HG03439 (cell line): ENCODE measurements at regions not wholly inside any gene's neighbourhood (a gene's known extent, or its start where the extent isn't known, plus 50 kb on each side); places are given as distances from the start of the nearest gene placed in this dataset.
A peak's percentile ranks its signal among the peaks of the same experiment; 100 is the strongest.

Experiments used
- ATAC-seq: cut with Tn5 transposase; IDR thresholded peaks from one replicate; pipeline ENCODE4 v1.9.1; 2021; ENCODE audit warnings: mild to moderate bottlenecking, moderate library complexity; ENCODE audit not compliant: unreplicated experiment

DNA sequence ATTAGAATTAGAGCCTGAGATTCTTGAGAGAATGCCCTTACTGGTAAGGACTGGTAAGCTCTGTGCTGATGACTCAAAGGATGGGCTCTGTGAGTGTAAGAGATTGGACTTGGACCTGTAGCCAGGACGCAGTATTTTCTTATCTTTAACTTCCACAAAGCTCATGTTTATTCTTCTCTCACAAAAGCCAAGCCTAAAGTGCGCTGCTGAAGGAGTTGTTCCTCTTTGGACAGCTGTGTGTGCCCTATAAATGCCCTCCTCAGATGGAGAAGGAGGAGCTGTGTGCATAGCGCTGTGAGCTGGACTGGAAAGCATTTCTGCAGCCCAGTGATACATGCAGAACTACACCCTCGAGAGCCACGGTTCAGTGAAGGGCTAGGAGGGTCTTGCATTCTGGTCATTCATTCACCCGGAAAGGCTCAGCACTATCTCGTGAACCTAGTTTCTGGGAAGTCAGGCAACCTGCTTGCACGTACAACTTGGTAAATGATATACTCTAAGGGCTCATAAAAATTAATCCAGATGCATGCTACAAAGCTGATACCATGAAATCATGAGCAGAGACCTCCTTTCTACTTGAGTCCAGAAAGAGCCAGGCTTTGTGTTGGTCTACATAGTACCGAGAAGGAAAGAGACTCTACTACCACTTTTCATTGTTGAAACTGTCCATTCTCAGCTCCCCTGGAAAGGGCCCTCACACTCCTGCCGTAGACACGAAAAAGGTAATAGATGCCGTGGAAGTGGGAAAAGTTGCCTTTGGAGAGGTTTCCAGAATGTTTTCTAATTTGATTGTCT is 103.0 kb upstream of the TBL1XR1 start:
- ATAC-seq, result peak; percentile 53

DNA sequence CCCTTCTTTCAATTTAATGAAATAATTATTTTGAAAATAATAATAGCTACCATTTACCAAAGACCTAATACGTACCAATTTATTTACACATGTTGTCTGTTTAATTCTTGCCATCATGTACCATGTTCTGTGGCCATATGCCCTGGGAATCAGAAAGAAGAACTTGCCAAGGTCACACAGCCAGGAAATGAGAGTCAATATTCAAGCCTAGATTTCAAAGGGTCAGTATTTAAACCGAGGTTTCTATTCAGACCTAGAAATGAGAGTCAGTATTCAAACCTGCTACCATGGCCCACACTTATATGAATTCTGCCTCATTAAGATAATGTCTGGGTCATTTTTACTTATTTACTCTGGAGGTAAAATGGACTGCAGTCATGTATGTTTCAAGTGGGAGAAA is 103.6 kb upstream of the TBL1XR1 start:
- ATAC-seq, result no peak

DNA sequence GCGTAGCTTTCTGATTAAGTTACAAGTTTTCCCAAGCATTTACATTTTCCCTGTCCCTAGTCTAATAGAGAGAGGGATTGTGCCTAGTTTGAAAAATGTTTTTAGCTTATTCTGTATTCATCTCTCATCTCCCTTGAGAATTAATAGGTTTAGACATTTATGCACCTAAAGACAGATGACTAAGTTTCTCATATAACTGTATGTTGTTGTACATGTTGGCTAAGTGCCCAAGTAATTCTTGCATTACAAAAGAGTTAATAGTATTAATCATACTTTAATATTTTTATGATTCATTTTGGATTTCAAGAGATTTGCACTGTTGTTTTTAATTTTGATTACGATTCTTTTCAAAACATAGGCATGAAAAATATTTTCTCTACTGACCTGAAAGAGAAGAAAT is 109.0 kb upstream of the TBL1XR1 start:
- ATAC-seq, result no peak

DNA sequence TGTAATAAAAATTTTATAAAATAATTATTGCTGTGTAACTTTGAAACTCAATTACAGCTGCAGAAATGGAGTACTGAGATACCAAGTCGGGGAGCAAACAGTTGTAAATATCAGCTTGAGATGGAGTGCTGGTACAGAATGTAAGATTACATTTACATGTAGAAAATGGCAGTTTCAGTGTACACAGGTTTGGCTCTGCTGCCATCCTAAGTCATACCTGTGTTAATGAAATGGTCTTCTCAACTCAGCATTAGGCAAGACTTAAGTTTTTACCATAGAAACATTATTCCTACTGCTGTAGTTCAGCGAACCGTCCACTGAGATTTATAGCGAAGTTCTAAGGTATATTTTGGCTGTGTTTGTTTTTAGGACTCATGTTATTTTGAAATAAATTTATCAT is 110.1 kb upstream of the TBL1XR1 start:
- no peak for ATAC-seq

DNA sequence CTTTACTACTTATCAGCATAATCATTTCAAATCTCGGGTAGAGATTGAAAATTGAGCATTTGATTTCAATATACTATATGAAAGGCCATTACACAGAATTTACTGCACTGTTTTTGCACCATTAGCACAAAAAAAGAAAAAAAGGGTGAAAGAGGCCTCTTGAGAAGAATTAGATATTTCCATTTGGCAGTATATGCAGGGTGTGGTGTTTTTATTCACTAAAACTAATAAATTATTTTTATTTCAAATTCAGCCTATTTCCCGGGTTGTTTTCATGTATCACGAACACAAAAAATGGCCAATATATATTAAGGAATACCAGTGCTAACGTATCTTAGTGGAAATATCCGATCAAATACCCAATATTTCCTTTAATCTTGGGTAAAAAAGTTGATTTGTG is 110.5 kb upstream of the TBL1XR1 start:
- no peak for ATAC-seq

DNA sequence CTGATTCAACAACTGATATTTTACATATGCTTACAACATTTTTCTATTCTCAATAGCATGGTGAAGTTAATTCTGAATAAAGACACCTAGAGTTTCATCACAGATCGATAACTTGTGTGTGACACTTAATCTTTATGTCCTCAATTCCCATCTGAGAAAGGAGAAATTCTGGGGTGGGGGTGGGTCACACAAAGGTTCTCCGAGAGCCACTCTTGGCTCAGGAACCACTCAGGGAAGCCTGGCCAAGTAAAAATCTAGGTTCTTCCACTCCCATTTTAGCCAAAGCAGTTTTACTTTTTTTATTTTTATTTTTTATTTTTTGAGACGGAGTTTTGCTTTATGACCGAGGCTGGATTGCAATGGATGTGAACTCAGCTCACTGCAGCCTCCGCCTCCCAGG is 111.0 kb upstream of the TBL1XR1 start:
- ATAC-seq, result no peak

DNA sequence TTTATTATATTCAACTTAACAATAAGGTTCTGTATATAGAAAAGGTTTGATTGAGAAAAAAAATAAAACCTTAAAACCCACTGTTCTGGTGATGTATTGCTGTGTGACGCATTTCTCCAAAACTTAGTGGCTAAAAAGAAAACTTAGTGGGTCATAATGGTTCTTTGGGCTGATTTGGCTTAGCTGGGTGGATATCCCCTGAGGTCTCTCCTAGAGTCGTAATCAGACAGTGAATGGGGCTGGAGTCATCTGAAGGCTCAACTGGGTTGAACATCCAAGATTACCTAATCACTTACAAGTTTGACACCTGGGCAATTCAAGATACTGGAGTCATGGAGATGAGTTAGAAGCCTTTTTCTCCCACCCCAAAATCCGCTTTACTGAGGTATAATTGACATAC is 111.6 kb upstream of the TBL1XR1 start:
- ATAC-seq, result no peak

DNA sequence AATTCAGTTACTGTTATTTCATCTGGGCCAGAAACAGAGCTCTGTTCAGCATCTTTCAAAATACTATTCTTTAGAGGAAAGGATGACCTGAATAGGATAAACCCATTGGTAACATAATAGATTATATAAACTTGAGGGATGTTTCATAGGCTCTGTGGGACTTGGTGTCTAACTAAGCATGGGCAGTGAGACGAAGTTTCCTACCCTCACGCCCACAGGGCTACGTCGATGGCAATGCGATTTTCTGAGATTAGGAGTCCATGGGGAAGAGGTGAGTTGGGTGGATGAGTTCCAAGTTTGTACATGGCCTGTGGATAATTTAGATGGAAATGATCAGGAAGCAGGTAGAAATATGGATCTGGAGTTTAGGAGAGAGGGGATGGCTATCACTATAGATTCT is 115.2 kb upstream of the TBL1XR1 start:
- ATAC-seq, result no peak

DNA sequence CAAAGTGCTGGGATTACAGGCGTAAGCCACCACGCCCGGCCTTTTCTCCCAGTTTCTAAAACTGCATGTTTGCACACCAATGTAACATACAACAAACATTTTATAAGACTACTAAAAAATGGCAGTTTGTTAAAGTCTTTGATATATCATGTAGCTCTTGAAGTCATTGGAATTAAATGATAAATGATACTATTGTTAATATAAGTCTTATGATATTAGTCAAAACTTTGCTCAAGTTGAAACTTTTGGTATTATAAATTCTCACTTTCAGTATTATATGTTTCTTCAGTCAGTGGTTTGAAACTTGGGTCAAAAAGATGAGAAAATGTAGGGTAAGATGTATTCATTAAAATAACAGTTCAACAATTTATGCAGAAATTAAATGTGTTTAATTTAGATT is 117.6 kb upstream of the TBL1XR1 start:
- ATAC-seq, result peak; percentile 63

DNA sequence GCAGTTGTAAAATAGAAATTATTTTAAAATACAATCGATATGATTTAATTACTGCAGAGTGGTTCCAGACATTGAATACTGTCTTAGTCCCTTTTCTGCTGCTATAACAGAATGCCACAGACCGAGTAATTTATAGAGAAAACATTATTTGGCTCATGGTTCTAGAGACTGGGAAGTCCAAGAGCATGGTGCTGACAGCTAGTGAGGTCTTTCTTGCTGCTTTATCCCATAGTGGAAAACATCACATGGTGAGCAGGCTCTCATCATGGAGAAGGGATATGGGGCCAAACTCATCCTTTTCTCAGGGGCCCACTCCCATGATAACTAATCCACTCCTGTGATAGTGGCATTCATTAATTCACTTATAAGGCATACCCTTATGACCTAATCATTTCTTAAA is 120.0 kb upstream of the TBL1XR1 start:
- ATAC-seq, result no peak

DNA sequence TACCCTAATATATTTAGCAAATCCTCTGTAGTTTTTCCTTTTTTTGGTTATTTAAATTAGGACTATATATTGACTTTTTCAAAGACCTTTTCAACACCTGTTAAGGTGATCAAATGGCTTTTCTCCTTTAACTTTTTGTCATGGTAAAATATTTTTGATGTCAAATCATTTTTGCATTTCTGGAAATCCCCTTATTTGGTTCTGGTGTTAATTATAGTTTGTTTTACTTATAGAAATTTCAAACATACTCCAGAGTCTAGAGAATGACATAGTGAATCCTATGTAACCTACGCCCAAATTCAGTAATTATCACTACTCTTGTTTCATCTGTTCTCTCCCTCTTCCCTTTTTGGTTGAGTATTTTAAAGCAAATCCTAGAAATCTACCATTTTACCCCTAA is 121.3 kb upstream of the TBL1XR1 start:
- no peak for ATAC-seq

DNA sequence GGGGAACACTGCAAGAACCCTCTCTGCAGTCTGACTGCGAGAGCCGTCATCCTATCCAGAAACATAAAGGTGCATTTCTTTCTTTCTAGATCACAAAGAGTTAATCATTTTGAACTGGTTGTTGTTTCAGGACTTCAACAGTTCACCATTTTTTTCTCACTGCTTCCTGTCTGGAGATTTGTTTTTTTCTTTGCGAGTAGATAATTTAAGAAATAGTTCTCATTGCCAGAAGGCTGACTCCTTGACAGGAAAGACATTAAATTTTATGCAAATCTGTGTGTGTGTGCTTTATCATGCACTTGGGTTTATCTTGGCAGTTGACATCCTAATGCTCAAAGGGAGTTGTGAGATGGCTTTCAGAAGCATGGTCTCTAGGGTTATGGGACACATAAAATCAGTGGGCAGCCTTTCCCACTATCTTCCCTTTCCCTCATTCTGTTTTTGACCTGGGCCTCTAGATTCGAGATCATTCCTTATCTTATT is 123.5 kb upstream of the TBL1XR1 start:
- no peak for ATAC-seq

DNA sequence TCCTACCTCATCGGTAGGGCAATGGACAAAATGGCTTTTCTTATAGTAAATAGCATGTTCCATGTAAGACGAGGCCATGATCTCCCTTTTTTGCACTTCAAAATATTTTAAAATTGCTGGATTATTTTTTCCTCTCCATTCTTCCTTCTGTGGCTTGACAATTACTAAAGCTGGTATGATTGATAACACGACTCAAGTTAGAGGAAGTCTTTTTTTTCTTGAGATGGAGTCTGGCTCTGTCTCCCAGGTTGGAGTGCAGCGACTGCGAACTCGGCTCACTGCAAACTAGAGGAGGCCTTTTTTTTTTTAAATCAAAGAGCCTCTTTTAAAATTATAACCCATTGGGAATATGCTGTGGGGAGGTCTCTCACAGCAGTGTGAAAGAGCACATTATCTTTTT is 124.5 kb upstream of the TBL1XR1 start:
- ATAC-seq, result no peak

DNA sequence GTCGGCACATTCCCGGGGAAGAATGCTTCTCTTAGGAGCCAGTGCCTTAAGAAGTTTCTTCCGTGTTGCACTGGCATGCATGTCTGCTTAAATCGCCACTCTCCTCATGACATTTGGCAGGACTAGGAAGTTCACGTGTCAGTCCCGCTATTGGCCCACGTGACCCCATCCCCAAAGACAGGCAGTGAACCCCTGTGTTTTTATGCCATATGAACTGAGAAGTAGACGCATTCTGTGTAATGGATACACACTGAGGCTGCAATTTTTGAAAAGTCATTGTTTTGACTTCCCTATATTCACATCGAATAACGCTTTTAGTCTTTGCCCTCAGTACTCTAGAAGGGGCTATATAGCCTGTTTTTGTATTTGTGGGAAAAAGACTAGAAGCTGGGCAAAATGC is 125.6 kb upstream of the TBL1XR1 start:
- no peak for ATAC-seq

DNA sequence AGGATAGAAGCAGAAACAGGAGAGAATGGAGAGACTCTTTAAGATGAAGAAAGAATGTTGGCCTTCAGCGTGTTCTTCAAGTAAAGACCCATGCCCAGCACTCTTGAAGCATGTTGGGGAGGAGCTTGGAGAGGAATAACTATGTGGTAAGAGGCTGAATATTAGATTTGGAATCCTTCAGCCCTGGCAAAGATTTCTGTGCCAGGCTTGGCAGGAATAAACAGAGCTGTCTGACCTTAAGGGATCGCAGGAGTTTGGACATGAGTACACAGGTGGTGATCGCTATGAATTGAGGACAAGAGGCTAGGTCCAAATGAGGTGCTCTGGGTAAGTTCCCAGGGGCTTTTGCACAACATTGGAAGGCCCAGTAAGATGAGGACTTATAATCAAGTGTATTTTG is 132.6 kb upstream of the TBL1XR1 start:
- no peak for ATAC-seq

DNA sequence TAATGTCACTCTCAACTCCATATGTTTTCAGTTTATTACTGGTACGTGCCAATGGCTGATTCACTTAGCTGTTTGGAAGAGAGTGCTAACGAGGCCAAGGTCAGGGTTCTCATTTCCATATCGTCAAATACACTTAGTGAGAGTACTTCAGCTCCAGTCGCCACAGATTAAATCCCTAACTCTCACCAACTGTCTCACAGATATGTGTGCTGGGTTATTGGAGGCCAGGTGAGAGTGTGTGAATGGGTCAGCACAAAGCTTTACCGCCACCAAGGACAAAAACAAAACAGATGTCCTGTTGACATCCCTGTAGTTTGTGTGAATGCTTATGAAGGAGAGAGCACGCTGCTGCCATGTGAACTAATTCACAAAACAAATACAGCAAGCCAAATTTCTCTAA is 133.5 kb upstream of the TBL1XR1 start:
- ATAC-seq, result no peak

DNA sequence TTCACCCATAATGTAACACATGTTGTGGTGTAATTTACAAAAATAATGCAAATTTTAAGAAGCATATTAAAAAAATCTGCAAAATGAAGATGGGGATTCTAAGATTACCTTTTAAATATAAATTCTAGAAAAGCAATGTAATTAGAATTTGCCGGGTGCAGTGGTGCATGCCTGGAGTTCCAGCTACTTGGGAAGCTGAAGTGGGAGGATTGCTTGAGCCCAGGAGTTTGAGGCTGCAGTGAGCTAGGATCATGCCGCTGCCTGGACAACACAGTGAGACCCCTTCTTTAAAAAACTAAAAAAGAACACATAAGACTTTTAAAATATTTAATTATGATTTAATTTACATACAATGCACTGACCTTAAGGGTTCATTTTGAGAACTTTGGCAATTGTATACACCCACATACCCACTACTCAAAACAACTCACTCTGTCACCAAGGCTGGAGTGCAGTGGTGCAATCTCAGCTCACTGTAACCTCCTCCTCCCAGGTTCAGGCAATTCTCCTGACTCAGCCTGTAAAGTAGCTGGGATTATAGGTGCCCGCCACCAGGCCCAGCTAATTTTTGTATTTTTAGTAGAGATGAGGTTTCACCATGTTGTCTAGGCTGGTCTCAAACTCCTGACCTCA is 134.0 kb upstream of the TBL1XR1 start:
- no peak for ATAC-seq

DNA sequence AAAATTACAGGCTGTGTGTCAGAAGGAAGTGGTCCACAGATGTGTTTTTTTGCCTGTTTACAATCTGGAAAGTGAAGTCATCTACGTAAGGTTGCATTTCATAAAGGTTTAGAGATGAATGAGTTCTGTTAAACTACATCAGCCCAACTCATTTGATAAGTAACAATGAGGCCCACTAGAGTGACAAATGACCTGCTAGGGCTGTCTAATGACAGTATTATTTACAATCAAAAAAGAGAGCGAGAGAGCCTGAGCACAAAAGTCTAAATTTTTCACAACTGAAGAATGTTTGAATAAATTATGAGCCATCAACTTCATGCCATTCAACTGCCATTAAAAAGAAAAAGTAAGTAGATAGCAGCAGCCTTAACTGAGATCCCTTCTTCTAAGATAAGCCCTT is 135.7 kb upstream of the TBL1XR1 start:
- ATAC-seq, result no peak

DNA sequence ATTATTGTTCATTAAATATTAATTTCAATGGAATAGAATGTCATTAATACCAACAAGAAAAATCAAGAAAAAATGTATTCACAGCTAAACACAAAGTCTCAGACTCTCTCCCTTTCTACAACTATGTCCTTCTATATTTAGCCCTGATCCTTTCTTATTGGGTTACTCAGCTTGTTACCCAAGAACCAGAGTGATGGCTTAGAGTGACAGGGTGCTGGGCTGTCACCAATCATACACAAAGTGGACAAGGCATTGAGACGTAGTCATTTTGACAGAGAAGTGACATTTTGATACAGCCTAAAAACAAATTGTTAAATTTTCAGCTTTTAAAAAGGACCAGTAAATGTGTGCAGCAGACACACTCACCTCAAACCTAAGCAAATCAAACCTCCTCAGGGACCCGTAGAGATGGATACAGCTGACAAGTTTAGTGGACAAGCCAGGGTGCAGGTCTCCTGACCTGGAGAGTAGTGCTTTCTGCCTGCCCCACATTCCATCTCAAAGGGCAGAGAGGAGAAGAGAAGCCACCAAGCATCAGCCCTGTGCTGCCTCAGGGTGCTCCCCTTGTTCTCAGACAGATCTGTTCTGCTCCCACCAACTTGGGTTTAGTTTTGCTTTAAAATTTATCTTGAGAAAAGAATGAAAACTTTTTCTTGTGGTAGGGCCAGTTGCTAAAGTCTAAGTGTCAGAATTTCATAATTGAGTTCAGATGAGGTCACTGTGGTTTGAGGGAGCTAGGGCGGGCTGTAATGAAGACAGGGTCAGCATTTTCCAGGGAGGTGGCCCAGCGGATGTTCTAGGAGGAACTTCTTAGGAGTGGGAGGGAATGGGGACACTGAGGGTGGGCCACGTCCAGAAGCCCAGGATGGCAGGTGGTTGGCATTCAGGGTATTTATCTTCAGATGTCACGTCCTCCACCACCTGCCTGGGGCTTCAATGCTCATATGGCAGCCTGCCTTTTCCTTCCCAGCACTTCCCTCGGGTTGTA is 136.5 kb upstream of the TBL1XR1 start:
- no peak for ATAC-seq

DNA sequence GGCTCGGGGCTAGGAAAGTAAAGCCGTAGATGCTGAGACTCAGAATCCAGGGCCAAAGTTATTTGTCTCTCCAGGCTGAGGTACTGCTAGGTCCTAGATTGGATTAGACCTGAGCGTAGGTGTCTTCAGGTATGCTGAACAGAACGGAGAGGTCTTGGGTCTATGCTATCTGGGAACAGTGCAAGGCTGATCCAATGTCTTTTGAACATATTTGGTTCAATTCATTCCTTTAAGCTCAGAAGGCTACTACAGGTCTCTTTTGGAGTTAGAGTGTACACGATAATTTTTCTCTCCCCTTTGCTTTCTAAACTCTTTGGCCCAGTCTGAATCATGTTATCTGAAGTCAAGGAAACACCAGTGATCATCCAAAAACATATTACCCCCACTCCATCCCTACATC is 137.5 kb upstream of the TBL1XR1 start:
- no peak for ATAC-seq

DNA sequence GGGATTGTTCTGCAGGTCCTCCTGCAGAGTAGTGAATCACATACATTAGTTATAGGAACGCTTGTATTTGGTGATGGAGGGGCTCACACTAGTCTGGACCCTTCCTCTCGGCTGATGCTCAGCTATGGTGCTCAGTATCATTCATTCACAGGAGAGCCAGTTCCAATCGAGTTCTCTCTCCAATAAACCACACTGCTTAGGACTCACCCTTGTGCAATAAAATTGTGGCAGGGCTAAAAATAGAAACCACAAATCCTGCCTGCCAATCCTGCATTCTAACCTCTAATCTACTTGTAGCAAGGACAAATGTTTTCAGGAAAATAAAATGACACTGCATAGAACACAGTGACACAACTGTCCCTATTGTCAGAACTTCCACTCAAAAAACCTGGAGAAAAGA is 138.4 kb upstream of the TBL1XR1 start:
- no peak for ATAC-seq
